ENCODE measurements at regions not wholly inside any gene's neighbourhood (a gene's known extent, or its start where the extent isn't known, plus 50 kb on each side); places are given as distances from the start of the nearest gene placed in this dataset.

- no peak for TF ChIP-seq CTCF (IDR thresholded peaks at IDR 0.05)
- TF ChIP-seq POLR2A (IDR thresholded peaks at IDR 0.05), result no peak
These were observed 1640.7 kb downstream of the C4orf33 start for GRCh38 chr4:130736436-130737185.

Measured in testis (tissue), 2 donors.